Muscle of back (tissue), 3 donors: ENCODE measurements at regions not wholly inside any gene's neighbourhood (a gene's known extent, or its start where the extent isn't known, plus 50 kb on each side); places are given as distances from the start of the nearest gene placed in this dataset.

Experiments used
- DNase-seq, 3 donors: peaks; one replicate each; pipeline versions ENCODE4 v3.0.0 to v3.0.0-alpha.2; 2013

- DNase-seq, result no peak
Measured at GRCh38 chr17:14901376-14901775, 363.8 kb downstream of the PMP22 start.

GRCh38 chr17:14886200-14886739 lies 378.9 kb downstream of the PMP22 start:
- DNase-seq, result no peak

DNA sequence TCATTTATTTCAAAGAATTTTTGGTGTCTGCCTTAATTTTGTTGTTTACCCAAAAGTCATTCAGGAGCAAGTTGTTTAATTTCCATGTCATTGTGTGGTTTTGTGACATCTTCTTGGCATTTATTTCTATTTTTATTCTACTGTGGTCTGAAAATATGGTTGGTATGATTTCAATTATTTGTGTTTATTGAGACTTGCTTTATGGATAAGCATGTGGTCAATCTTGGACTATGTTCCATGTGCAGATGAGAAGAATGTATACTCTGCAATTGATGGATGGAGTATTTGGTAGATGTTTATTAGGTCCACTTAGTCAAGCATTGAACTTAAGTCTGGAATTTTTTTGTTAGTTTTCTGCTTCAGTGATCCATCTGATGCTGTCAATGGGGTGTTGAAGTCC lies 383.0 kb downstream of the PMP22 start:
- peak in 1 of 3 donors; percentile 4 for DNase-seq

DNA sequence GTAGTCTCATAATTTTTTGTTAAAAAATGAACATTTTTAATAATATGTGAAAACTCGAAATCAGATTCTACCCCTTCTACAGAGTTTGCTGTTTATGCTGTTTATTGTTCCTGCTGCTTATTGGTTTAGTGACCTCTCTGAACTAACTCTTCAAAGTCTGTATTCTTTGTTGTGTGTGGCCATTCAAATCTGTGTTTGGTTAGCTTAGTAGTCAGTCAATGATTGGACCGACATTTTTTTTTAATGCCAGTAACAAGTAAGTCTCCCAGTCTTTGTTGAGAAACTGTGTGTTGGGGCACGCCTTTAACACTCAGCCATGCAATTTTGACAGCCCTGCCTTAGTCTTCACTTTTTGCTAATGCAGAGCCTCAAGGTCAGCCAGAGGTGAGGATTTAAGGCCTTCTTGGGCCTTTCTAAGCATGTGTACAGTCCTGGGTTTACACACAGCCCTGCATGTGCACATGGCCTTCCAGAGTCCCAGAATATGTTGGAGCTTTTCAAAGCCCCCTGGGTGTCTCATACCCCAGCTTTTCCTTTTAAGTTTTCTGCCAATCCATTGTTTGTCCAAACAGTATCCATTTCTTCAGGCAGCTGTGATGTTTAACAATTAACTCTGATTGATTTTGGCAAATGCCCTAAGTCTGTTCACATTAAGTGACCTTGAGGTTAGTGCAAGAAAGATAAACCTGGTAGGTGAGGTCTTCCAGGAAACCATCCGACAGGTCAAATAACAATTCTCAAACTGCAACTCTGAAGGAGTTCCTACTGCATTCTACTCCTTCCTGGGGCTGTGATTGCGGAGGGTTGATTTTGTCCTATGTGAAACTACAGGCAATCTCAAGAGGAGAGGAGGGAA lies 389.3 kb downstream of the PMP22 start:
- no peak for DNase-seq

DNA sequence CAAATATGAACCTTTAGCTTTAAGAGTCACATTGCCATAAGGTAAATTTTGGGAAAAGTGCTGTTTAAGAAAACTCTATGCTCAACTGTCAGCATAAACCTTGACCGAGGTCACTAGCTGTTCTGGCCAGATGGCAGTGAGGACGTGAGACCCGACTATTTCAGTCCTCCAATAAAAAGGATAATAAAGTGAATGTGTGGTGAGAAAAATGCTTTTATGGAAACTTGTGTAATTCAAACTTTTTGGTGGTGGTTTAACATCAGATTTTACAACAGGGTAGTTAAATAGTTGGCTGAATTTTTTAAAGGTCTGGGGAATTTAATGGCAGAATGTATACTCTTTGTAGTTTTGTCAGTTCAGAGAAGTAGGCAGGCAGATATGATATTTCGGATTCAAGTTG lies 391.1 kb downstream of the PMP22 start:
- DNase-seq, result no peak

- DNase-seq, result no peak
Measured at GRCh38 chr17:14873540-14873939, 391.6 kb downstream of the PMP22 start.

GRCh38 chr17:14871921-14872320 lies 393.2 kb downstream of the PMP22 start:
- peak in 1 of 3 donors; percentile 15 for DNase-seq

GRCh38 chr17:14866266-14866665 lies 398.9 kb downstream of the PMP22 start:
- DNase-seq, result no peak

DNA sequence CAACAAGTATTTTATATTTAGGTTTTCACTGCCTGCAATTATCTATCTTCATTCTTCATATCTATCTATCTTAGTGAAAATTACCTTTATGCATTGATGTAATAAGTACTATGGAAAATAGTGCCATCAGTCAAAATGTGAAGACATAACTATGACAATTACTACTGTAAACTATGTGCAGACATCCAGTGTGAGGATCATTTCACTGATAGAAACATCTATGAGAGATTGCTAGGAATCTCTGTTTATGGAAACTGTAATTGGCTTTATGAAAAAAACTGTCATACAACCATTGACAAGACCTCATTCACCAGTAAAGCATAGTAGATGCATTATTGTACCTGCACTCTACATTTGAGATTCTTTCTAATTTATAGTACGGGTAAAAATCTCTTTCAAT lies 401.0 kb downstream of the PMP22 start:
- no peak for DNase-seq

DNA sequence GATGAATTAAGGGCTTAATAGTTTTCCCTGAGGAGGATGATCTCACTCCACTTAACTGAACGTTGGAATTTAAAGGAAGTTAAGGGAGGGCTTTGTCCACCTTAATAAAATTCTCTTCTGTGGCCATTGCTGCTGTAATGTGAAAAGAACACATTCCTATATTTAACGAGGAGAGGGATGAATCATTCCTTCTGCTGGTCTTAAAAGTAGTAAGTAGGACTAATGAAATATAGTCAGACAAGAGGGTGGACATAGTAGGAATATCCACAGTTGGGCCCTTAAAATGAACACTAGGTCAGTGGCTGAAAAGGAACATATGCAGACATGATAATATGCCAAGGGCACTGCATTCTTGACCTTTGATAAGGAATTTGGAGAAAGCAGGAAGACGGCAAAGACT lies 405.6 kb downstream of the PMP22 start:
- peak in 1 of 3 donors; percentile 20 for DNase-seq

DNA sequence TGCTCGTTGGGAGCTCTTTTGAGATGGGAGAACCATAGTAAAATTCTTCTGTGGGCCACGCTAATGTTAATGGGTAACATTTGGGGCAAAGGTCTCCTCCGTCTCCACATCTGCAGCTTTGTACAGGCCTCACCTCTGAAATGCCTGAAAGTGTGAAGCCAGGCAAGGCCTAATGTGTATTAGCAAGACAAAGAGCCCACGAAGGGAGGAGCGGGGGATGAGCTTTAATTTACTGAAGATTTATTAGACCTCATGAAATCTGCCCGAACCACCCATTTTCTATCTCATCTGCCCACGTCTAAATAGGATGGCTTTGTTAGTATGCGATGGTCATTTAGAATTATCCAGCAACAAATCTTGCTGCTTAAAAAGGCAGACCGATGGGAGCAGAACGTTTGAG lies 408.9 kb downstream of the PMP22 start:
- DNase-seq, result no peak

GRCh38 chr17:14854691-14855090 lies 410.4 kb downstream of the PMP22 start:
- no peak for DNase-seq

GRCh38 chr17:14845591-14846281 lies 419.4 kb downstream of the PMP22 start:
- DNase-seq, result peak in 1 of 3 donors; percentile 20

DNA sequence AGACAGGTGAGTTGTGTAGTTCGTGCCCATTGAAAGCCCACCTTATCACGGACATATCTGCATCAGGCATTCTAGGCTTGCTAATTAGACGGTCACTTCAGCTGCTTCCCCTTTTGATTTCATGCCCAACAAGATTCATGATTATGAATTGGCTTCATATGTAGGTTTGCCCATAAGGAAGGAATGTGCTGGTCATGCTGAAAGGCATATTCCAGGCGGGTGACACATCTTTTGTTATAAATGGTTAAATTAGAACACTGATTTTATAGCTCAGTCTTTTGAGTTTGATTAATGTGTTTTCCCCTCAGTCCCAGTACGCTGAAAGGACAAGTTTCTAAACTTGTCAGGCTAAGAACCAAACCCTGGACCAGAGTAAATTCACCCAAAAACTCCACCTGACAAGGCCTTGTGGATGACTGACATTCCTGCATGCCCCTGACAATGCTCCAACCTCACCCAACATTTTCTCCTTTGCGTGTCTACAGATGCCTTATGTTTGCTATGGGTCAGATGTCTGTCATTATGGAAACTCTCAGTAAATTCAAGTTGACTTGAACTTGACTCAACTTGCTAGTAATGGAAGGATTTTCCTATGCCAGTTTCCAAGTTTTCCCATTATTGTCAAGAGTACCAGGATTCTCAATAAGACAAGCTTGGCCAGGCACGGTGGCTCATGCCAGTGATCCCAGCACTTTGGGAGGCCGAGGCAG lies 421.9 kb downstream of the PMP22 start:
- DNase-seq, result no peak

GRCh38 chr17:14840616-14841231 lies 424.4 kb downstream of the PMP22 start:
- DNase-seq, result peak in 1 of 3 donors; percentile 87

- DNase-seq, result no peak
Measured at GRCh38 chr17:14838567-14838966, 426.6 kb downstream of the PMP22 start.

DNA sequence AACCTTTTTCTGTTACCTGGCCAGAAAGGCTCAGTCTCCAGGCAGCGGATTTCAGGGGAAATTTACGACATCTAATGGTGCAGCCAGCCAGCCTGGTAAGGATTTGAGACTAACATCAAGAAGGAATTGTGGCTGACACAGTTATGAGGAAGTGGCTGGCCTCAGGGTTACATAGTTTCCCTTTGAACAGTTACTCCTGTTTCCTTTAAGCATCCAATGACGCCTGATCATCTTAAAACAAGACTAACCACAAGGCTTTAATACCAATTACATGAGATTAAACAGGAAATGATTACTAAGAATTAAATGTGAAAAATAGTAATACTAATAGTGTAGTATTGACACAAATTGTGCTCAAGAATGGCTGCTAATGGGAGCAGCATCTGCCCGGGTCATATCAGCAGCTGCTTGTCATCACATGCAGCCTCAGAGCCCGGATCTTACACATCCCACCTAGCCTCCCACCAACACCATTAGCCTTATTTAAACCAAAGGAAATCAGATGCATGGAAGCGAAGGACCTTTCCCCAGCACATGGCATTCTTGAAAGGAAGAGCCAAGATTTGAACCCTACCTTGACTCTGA lies 431.8 kb downstream of the PMP22 start:
- DNase-seq, result peak in 1 of 3 donors; percentile 75

DNA sequence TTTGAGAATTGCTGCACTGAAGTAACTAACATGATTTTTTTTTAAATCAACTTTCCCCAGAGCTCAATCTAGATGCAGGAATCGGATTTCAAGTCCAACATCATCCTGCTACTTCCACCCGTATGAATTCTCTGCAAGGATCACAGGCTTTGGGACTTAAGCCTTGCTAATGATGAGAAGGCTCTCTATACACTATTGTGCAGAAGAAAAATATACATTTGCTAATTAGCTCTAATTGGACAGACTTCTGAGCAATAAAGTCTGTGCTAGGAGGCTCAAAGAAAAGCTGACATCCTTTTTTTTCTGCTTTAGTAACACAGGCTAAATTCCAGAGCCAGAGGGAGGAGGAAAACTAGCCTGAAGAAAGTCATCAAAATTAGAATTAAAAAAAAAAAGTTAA lies 433.6 kb downstream of the PMP22 start:
- no peak for DNase-seq

DNA sequence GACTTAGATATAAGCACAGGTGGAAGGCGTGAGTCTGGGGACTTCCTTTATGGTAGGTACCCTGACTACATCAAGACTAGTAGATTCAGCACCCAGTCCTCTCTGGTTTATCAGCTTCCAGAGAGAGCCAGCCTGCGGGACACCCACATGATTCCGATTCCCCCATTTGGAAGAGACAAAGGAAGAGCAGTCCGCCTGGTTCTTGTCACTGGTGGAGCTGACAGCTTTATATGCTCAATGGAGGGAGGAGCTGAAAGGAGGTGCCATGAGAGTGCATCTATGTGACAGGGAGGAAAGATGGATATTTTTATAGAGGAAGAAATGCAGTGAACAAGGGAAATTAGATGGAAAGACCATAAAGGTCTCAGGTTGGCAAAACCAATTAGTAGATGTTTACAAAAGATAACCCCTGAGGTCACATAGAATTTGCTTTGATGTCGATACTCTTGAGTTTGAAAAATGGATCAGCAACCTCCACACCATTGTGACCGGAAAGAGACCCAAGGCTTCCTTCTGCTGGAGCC lies 437.7 kb downstream of the PMP22 start:
- DNase-seq, result no peak

DNA sequence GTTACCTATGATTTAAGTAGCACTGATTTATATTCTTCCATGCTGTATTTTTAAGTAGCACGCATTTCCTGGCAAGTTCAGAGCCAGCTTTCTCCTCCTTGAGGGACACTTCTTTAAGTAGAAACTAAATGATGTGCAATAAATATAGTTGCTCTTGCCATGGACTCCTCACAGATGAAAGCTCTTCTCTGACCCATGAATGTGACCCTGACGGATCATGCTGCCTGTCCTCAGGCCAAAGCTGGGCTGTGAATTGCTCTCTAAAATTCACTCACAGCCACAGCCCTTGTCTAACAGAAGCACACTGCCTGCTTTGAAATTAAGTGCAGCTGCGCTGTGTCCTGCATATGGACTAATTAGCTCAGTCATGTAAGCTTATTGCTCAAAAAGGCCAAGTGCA lies 438.8 kb downstream of the PMP22 start:
- no peak for DNase-seq

GRCh38 chr17:14818469-14818868 lies 446.7 kb downstream of the PMP22 start:
- no peak for DNase-seq
